PFSK-1 (cell line): ENCODE measurements at regions not wholly inside any gene's neighbourhood (a gene's known extent, or its start where the extent isn't known, plus 50 kb on each side); places are given as distances from the start of the nearest gene placed in this dataset.

ENCODE experiments used
- POLR2AphosphoS5 ChIP-seq: IDR thresholded peaks from 2 replicates; pipeline ENCODE4 v1.6.1; 2012; ENCODE audit warnings: low read depth, mild to moderate bottlenecking, control low read depth, low read length, moderate library complexity
- TAF1 ChIP-seq: IDR thresholded peaks from 2 replicates; pipeline ENCODE4 v1.6.1; 2012; ENCODE audit warnings: low read length, control low read depth, borderline replicate concordance; ENCODE audit not compliant: insufficient read depth

DNA sequence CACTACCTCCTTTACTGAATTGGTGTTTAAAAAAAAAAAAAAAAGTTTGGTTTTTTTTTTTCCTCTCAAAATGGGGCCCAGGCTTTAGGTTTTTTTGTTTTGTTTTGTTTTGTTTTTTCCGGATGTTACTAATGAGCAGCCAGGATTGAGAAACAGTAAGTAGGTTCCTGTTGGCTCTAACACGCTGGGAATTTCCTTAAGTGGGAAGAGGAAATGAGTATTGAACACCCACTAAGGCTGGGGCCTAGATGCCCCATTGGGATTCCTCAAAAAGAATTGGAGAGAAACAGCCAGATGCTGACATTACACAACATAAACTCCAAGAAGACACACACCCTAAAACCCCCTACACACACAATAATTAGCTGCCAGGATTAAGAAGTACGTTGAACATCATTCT lies 102.2 kb upstream of the NANOS1 start:
- TF ChIP-seq POLR2AphosphoS5 = no peak
- TF ChIP-seq TAF1 = no peak
